Adrenal gland (tissue), 5 donors: ENCODE measurements at regions not wholly inside any gene's neighbourhood (a gene's known extent, or its start where the extent isn't known, plus 50 kb on each side); places are given as distances from the start of the nearest gene placed in this dataset.

Experiments
- CTCF ChIP-seq, 6 experiments: fragments of 450-650 bp in 4 of 6; fragments of 200-600 bp in 2 of 6; sonication (generic) in 1 of 6; IDR thresholded peaks; 1 replicate in 5 of 6; 2 replicates in 1 of 6; pipeline versions ENCODE4 v1.5.1 to v1.8.0; 2016 to 2021; ENCODE audit warnings: antibody characterized with exemption in 6 of 6, mild to moderate bottlenecking in 2 of 6, moderate library complexity in 1 of 6
- POLR2A ChIP-seq, 2 donors: fragments of 450-650 bp; IDR thresholded peaks; one replicate each; pipeline ENCODE4 v1.6.1; 2017; ENCODE audit warnings: antibody characterized with exemption in 2 of 2, mild to moderate bottlenecking in 2 of 2, moderate library complexity in 1 of 2
- donor health status: DM: no; HTN: no; CAD: no.

GRCh38 chr4:67152976-67153375 lies 392.3 kb downstream of the CENPC start:
- TF ChIP-seq CTCF (IDR thresholded peaks at IDR 0.05), result no peak
- no peak for TF ChIP-seq POLR2A (IDR thresholded peaks at IDR 0.05)
